GM18909 (cell line): ENCODE measurements at regions not wholly inside any gene's neighbourhood (a gene's known extent, or its start where the extent isn't known, plus 50 kb on each side); places are given as distances from the start of the nearest gene placed in this dataset.

Source experiments
- ATAC-seq: cut with Tn5 transposase; IDR thresholded peaks from one replicate; pipeline ENCODE4 v1.9.1; 2021; ENCODE audit warnings: mild to moderate bottlenecking; ENCODE audit not compliant: unreplicated experiment, poor library complexity

- no peak for ATAC-seq
Measured at GRCh38 chr12:84745127-84745526, 167.5 kb downstream of the SLC6A15 start.

- ATAC-seq, result no peak
Measured at GRCh38 chr12:84741692-84742091, 170.9 kb downstream of the SLC6A15 start.

GRCh38 chr12:84741031-84741430, 171.6 kb downstream of the SLC6A15 start:
- no peak for ATAC-seq

- no peak for ATAC-seq
Measured at GRCh38 chr12:84740602-84741001, 172.0 kb downstream of the SLC6A15 start.

- ATAC-seq, result no peak
Measured at GRCh38 chr12:84738481-84738972, 174.1 kb downstream of the SLC6A15 start.

- ATAC-seq, result no peak
Measured at GRCh38 chr12:84732828-84733340, 179.7 kb downstream of the SLC6A15 start.

GRCh38 chr12:84730561-84731162, 181.9 kb downstream of the SLC6A15 start:
- ATAC-seq, result no peak

- no peak for ATAC-seq
Measured at GRCh38 chr12:84727961-84728360, 184.6 kb downstream of the SLC6A15 start.

GRCh38 chr12:84726780-84727179, 185.8 kb downstream of the SLC6A15 start:
- no peak for ATAC-seq

- ATAC-seq, result no peak
Measured at GRCh38 chr12:84723988-84724387, 188.6 kb downstream of the SLC6A15 start.

- no peak for ATAC-seq
Measured at GRCh38 chr12:84719997-84720396, 192.6 kb downstream of the SLC6A15 start.

- ATAC-seq, result no peak
Measured at GRCh38 chr12:84718906-84719305, 193.7 kb downstream of the SLC6A15 start.

GRCh38 chr12:84712747-84713146, 199.9 kb downstream of the SLC6A15 start:
- no peak for ATAC-seq

- ATAC-seq, result no peak
Measured at GRCh38 chr12:84706374-84706773, 206.2 kb downstream of the SLC6A15 start.

GRCh38 chr12:84704856-84705255, 207.7 kb downstream of the SLC6A15 start:
- ATAC-seq, result no peak

GRCh38 chr12:84702001-84702400, 210.6 kb downstream of the SLC6A15 start:
- ATAC-seq, result no peak

- no peak for ATAC-seq
Measured at GRCh38 chr12:84701041-84701440, 211.6 kb downstream of the SLC6A15 start.

GRCh38 chr12:84698576-84699333, 213.8 kb downstream of the SLC6A15 start:
- no peak for ATAC-seq

GRCh38 chr12:84696908-84697540, 215.6 kb downstream of the SLC6A15 start:
- ATAC-seq, result no peak

- no peak for ATAC-seq
Measured at GRCh38 chr12:84696281-84696680, 216.3 kb downstream of the SLC6A15 start.

- no peak for ATAC-seq
Measured at GRCh38 chr12:84694116-84694515, 218.5 kb downstream of the SLC6A15 start.
